ENCODE measurements at regions not wholly inside any gene's neighbourhood (a gene's known extent, or its start where the extent isn't known, plus 50 kb on each side); places are given as distances from the start of the nearest gene placed in this dataset.

DNA sequence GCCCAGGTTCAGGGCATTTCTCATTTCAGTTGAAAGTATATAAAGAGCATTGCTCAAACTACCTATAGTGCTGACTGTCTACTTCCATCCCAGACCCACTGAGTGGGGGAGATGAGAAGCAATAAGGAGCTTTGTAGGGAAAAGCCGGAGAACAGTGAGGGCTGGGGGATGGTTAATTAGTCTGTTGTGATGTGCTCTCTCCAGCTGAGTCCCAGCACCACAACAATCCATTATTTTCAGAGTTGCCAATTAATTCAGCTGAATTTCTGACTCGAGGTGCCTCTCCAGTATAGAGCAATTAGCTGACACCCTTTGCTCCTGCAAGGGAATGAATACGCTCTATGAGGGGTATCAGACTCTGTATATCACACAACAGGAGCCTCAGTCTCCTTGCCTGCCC, 1118.6 kb downstream of the SORCS3 start:
- no peak overlapping the region for H3K4me3 ChIP-seq (ENCODE audit: control insufficient read depth in 2 of 3, extremely low read depth in 1 of 3, insufficient read depth in 2 of 3, low read depth in 1 of 3, low read length in 3 of 3)
- dilution Hi-C loops (cut with MboI; ENCODE audit: extremely low pct_ligation_motif_present, low sequenced_read_pairs): no loop called here

DNA sequence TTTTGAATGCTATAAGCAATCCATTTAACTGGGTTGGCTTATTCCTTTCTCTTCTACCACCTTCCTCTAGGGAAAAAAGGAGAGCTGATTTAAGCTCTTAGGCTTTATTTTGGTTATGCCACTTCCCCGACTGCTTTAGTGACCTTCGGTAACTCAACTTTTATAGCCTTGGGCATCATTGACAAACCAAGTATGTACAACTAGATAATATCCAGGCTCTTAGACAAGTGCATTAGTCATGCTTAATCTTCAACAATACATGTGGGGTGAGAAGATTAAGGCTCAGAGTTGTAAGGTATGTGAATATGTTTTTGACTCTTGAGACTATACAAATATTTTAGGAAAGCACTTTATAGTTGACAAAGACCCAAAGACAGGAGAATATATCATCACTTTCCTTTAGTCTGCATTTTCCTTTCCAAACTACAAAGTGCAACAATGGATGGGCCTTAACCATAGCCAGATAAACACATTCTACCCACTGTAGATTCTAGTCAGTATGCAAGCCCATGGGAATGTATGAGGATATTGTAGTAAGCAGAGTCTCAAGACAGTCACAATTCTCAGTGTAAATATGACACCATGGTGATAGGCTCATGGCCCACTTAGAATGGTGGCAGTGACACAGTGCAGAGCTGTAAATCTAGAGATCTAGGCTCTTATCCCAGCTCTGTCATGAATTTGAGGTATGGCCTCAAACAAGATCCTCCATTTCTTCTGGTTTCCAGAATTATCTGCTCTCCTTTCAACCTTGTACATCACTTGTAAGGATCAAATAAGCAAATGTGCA, 1117.3 kb downstream of the SORCS3 start:
- Histone ChIP-seq H3K9me3 (ENCODE audit: control insufficient read depth, low read depth, low read length) (no peaks in the 10 kb centered on the region), H3K9me1 (ENCODE audit: control insufficient read depth, extremely low read depth, insufficient read depth, low read length) (no peaks in the 10 kb centered on the region), H3K9ac (ENCODE audit: control insufficient read depth, extremely low read depth, insufficient read depth, low read length) (no peak overlapping the region), H3K4me1 (ENCODE audit: control insufficient read depth, extremely low read depth, insufficient read depth, low read length) (no peaks in the 10 kb centered on the region), H4K20me1 (ENCODE audit: control insufficient read depth, extremely low read depth, insufficient read depth, low read length) (no peaks in the 10 kb centered on the region), H3K79me2 (ENCODE audit: control insufficient read depth, insufficient read depth, low read length) (no peaks in the 10 kb centered on the region), H3K4me2 (ENCODE audit: control insufficient read depth, extremely low read depth, insufficient read depth, low read depth, low read length) (no peak overlapping the region), H3K36me3 (ENCODE audit: control insufficient read depth in 2 of 2, extremely low read depth in 1 of 2, insufficient read depth in 2 of 2, low read length in 2 of 2) (no peaks in the 10 kb centered on the region), H3K4me3 (ENCODE audit: control insufficient read depth in 2 of 3, extremely low read depth in 1 of 3, insufficient read depth in 2 of 3, low read depth in 1 of 3, low read length in 3 of 3) (no peak overlapping the region), H3K27me3 (ENCODE audit: control insufficient read depth, extremely low read depth, insufficient read depth, low read length) (no peaks in the 10 kb centered on the region), H3K27ac (ENCODE audit: control insufficient read depth, insufficient read depth, low read length) (no peak overlapping the region), H2AFZ (ENCODE audit: control insufficient read depth, low read length) (no peak overlapping the region)
- FAIRE-seq (no peak), DNase-seq (ENCODE audit: low read depth, low spot score) (no peak)
- dilution Hi-C loops (cut with MboI; ENCODE audit: extremely low pct_ligation_motif_present, low sequenced_read_pairs): no loop called here
- TF ChIP-seq, protein P1, sequence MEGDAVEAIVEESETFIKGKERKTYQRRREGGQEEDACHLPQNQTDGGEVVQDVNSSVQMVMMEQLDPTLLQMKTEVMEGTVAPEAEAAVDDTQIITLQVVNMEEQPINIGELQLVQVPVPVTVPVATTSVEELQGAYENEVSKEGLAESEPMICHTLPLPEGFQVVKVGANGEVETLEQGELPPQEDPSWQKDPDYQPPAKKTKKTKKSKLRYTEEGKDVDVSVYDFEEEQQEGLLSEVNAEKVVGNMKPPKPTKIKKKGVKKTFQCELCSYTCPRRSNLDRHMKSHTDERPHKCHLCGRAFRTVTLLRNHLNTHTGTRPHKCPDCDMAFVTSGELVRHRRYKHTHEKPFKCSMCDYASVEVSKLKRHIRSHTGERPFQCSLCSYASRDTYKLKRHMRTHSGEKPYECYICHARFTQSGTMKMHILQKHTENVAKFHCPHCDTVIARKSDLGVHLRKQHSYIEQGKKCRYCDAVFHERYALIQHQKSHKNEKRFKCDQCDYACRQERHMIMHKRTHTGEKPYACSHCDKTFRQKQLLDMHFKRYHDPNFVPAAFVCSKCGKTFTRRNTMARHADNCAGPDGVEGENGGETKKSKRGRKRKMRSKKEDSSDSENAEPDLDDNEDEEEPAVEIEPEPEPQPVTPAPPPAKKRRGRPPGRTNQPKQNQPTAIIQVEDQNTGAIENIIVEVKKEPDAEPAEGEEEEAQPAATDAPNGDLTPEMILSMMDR (optimal IDR thresholded peaks at IDR 0.05 in 1 of 3, IDR thresholded peaks at IDR 0.05 in 1 of 3, conservative IDR thresholded peaks at IDR 0.05 in 1 of 3; ENCODE audit: extremely low read depth in 1 of 3, insufficient read depth in 2 of 3, low read length in 3 of 3): no peak
- TF ChIP-seq EZH2 (IDR thresholded peaks at IDR 0.05; ENCODE audit: low read length): no peak

More for the DNA sequence above, 1118.6 kb downstream of the SORCS3 start:
- no peak overlapping the region for H3K9ac ChIP-seq (ENCODE audit: control insufficient read depth, extremely low read depth, insufficient read depth, low read length)
- no peaks in the 10 kb centered on the region for H3K36me3 ChIP-seq (ENCODE audit: control insufficient read depth in 2 of 2, extremely low read depth in 1 of 2, insufficient read depth in 2 of 2, low read length in 2 of 2)
- H3K4me1 ChIP-seq (ENCODE audit: control insufficient read depth, extremely low read depth, insufficient read depth, low read length): no peaks in the 10 kb centered on the region
- H4K20me1 ChIP-seq (ENCODE audit: control insufficient read depth, extremely low read depth, insufficient read depth, low read length): no peaks in the 10 kb centered on the region
- H3K9me3 ChIP-seq (ENCODE audit: control insufficient read depth, low read depth, low read length): no peaks in the 10 kb centered on the region
- no peak overlapping the region for H2AFZ ChIP-seq (ENCODE audit: control insufficient read depth, low read length)
- H3K27me3 ChIP-seq (ENCODE audit: control insufficient read depth, extremely low read depth, insufficient read depth, low read length): no peaks in the 10 kb centered on the region
- no peaks in the 10 kb centered on the region for H3K79me2 ChIP-seq (ENCODE audit: control insufficient read depth, insufficient read depth, low read length)
- DNase-seq (ENCODE audit: low read depth, low spot score) (no peak), FAIRE-seq (no peak)
- no peak overlapping the region for H3K27ac ChIP-seq (ENCODE audit: control insufficient read depth, insufficient read depth, low read length)
- no peak overlapping the region for H3K4me2 ChIP-seq (ENCODE audit: control insufficient read depth, extremely low read depth, insufficient read depth, low read depth, low read length)
- H3K9me1 ChIP-seq (ENCODE audit: control insufficient read depth, extremely low read depth, insufficient read depth, low read length): no peaks in the 10 kb centered on the region
- TF ChIP-seq EZH2 (IDR thresholded peaks at IDR 0.05; ENCODE audit: low read length): no peak
- TF ChIP-seq, protein P1 (optimal IDR thresholded peaks at IDR 0.05 in 1 of 3, IDR thresholded peaks at IDR 0.05 in 1 of 3, conservative IDR thresholded peaks at IDR 0.05 in 1 of 3; ENCODE audit: extremely low read depth in 1 of 3, insufficient read depth in 2 of 3, low read length in 3 of 3): no peak

Data from keratinocyte (primary cell).